H9 (cell line): ENCODE measurements at regions not wholly inside any gene's neighbourhood (a gene's known extent, or its start where the extent isn't known, plus 50 kb on each side); places are given as distances from the start of the nearest gene placed in this dataset.

Experiments
- DNase-seq: peaks from one replicate; pipeline ENCODE4 v3.0.0-alpha.2; 2017
- H2AFZ ChIP-seq: one replicate; pipeline ENCODE4 v1.6.1; 2013; ENCODE audit warnings: mild to moderate bottlenecking, low read length, control low read depth, moderate library complexity
- H2AK5ac ChIP-seq: 2 replicates; pipeline ENCODE4 v1.6.1; 2013; ENCODE audit warnings: low read length, control low read depth, mixed read lengths; ENCODE audit not compliant: insufficient read length
- H2BK120ac ChIP-seq: one replicate; pipeline ENCODE4 v1.6.1; 2013; ENCODE audit warnings: low read depth, mild to moderate bottlenecking, low read length, control low read depth, inconsistent platforms; ENCODE audit not compliant: poor library complexity, severe bottlenecking
- H2BK12ac ChIP-seq: 2 replicates; pipeline ENCODE4 v1.6.1; 2013; ENCODE audit warnings: low read length, control low read depth, mixed read lengths, low read depth; ENCODE audit not compliant: insufficient read length
- H2BK15ac ChIP-seq: 2 replicates; pipeline ENCODE4 v1.6.1; 2013; ENCODE audit warnings: low read depth, low read length, control low read depth
- H2BK20ac ChIP-seq: one replicate; pipeline ENCODE4 v1.6.1; 2013; ENCODE audit warnings: low read depth, mild to moderate bottlenecking, low read length, control low read depth, inconsistent platforms; ENCODE audit not compliant: poor library complexity, severe bottlenecking
- H2BK5ac ChIP-seq: 2 replicates; pipeline ENCODE4 v1.6.1; 2013; ENCODE audit warnings: low read length, control low read depth, mixed read lengths; ENCODE audit not compliant: insufficient read length
- H3K14ac ChIP-seq: 2 replicates; pipeline ENCODE4 v1.6.1; 2013; ENCODE audit warnings: low read length, control low read depth; ENCODE audit not compliant: insufficient read depth
- H3K18ac ChIP-seq: 2 replicates; pipeline ENCODE4 v1.6.1; 2013; ENCODE audit warnings: low read depth, mild to moderate bottlenecking, mixed read lengths, low read length, control low read depth; ENCODE audit not compliant: insufficient read length
- H3K23ac ChIP-seq: 2 replicates; pipeline ENCODE4 v1.6.1; 2013; ENCODE audit warnings: low read length, control low read depth, mixed read lengths, low read depth; ENCODE audit not compliant: insufficient read length
- H3K23me2 ChIP-seq: 2 replicates; pipeline ENCODE4 v1.6.1; 2013; ENCODE audit warnings: low read depth, mild to moderate bottlenecking, mixed read lengths, low read length, control low read depth; ENCODE audit not compliant: insufficient read length, poor library complexity, severe bottlenecking
- H3K27ac ChIP-seq: 2 replicates; pipeline ENCODE4 v1.5.1; 2013; ENCODE audit warnings: low read length, control low read depth, mixed read lengths, low read depth; ENCODE audit not compliant: insufficient read length
- H3K27me3 ChIP-seq: 2 replicates; pipeline ENCODE4 v1.6.1; 2013; ENCODE audit warnings: low read length, control low read depth, inconsistent platforms; ENCODE audit not compliant: insufficient read depth
- H3K4ac ChIP-seq: 2 replicates; pipeline ENCODE4 v1.6.1; 2013; ENCODE audit warnings: low read depth, mild to moderate bottlenecking, control low read depth, inconsistent platforms, low read length, moderate library complexity
- H3K4me1 ChIP-seq: 2 replicates; pipeline ENCODE4 v1.6.1; 2013; ENCODE audit warnings: low read length, control low read depth, inconsistent platforms; ENCODE audit not compliant: insufficient read depth
- H3K4me2 ChIP-seq: 2 replicates; pipeline ENCODE4 v1.6.1; 2013; ENCODE audit warnings: low read length, control low read depth, mixed read lengths; ENCODE audit not compliant: insufficient read length, insufficient read depth
- H3K56ac ChIP-seq: 2 replicates; pipeline ENCODE4 v1.6.1; 2013; ENCODE audit warnings: low read depth, mild to moderate bottlenecking, mixed read lengths, low read length, control low read depth; ENCODE audit not compliant: insufficient read length
- H3K79me1 ChIP-seq: 2 replicates; pipeline ENCODE4 v1.6.1; 2013; ENCODE audit warnings: low read depth, mild to moderate bottlenecking, moderate library complexity, low read length, control low read depth, inconsistent platforms; ENCODE audit not compliant: insufficient read depth, poor library complexity, severe bottlenecking
- H3K79me2 ChIP-seq: 2 replicates; pipeline ENCODE4 v1.6.1; 2013; ENCODE audit warnings: low read length, control low read depth, inconsistent platforms; ENCODE audit not compliant: insufficient read depth
- H3K9ac ChIP-seq: 2 replicates; pipeline ENCODE4 v1.6.1; 2013; ENCODE audit warnings: low read length, control low read depth, mixed read lengths; ENCODE audit not compliant: insufficient read length; ENCODE audit errors: extremely low read depth
- H3K9me3 ChIP-seq: one replicate; pipeline ENCODE4 v1.6.1; 2013; ENCODE audit warnings: low read depth, low read length, inconsistent platforms; ENCODE audit not compliant: control insufficient read depth
- H3T11ph ChIP-seq: one replicate; pipeline ENCODE4 v1.6.1; 2013; ENCODE audit warnings: mild to moderate bottlenecking, low read length, control low read depth, inconsistent platforms
- H4K20me1 ChIP-seq: one replicate; pipeline ENCODE4 v1.6.1; 2013; ENCODE audit not compliant: control insufficient read depth, insufficient read length, insufficient read depth
- H4K5ac ChIP-seq: 2 replicates; pipeline ENCODE4 v1.6.1; 2013; ENCODE audit warnings: low read depth, mild to moderate bottlenecking, mixed read lengths, low read length, control low read depth; ENCODE audit not compliant: insufficient read length
- H4K8ac ChIP-seq: replicated peaks from 2 replicates; pipeline ENCODE4 v1.6.1; 2013; ENCODE audit warnings: low read length, control low read depth, mixed read lengths, low read depth; ENCODE audit not compliant: insufficient read length
- H4K91ac ChIP-seq: 2 replicates; pipeline ENCODE4 v1.6.1; 2013; ENCODE audit warnings: low read depth, mild to moderate bottlenecking, moderate library complexity, mixed read lengths, low read length, control low read depth; ENCODE audit not compliant: insufficient read length
- H3K27ac Mint-ChIP-seq, 3 experiments: 2 replicates in 2 of 3; 3 replicates in 1 of 3; pipeline ENCODE4 v1.8.0; 2020 to 2021; ENCODE audit warnings: mixed read lengths in 3 of 3, mild to moderate bottlenecking in 1 of 3, moderate library complexity in 1 of 3
- H3K27me3 Mint-ChIP-seq: 2 replicates; pipeline ENCODE4 v1.8.0; 2021; ENCODE audit warnings: low read depth, mild to moderate bottlenecking, moderate library complexity, mixed read lengths
- H3K36me3 Mint-ChIP-seq, 3 experiments: 2 replicates in 2 of 3; 3 replicates in 1 of 3; pipeline ENCODE4 v1.8.0; 2020 to 2021; ENCODE audit warnings: low read depth in 3 of 3, mixed read lengths in 3 of 3; ENCODE audit not compliant: insufficient read depth in 1 of 3
- H3K4me1 Mint-ChIP-seq, 2 experiments: 2 replicates each; pipeline ENCODE4 v1.8.0; 2020; ENCODE audit warnings: mixed read lengths in 2 of 2
- H3K4me3 Mint-ChIP-seq, 2 experiments: 2 replicates in 1 of 2; 3 replicates in 1 of 2; pipeline ENCODE4 v1.8.0; 2020 to 2021; ENCODE audit warnings: mild to moderate bottlenecking in 2 of 2, mixed read lengths in 2 of 2, moderate library complexity in 1 of 2
- H3K9me3 Mint-ChIP-seq, 2 experiments: 2 replicates in 1 of 2; 3 replicates in 1 of 2; pipeline ENCODE4 v1.8.0; 2020; ENCODE audit warnings: mild to moderate bottlenecking in 2 of 2, mixed read lengths in 2 of 2, moderate library complexity in 1 of 2
- CTCF ChIP-seq: fragments of 200-600 bp; sonication (generic); conservative IDR thresholded peaks from 3 replicates; pipeline ENCODE4 v1.8.0; 2021; ENCODE audit warnings: antibody characterized with exemption, mild to moderate bottlenecking
- WGBS: extraction: QIAGEN DNeasy Blood & Tissue Kit; methylation state at CpG from one replicate; pipeline ENCODE4 v1.1.7; 2013; ENCODE audit warnings: missing lambda C conversion rate, low lambda C conversion rate, mixed read lengths; ENCODE audit not compliant: insufficient read length; ENCODE audit errors: extremely low coverage; 5-methylcytosine and 5-hydroxymethylcytosine counted together

GRCh38 chr3:35380196-35380595 is 259.1 kb upstream of the ARPP21 start:
- Histone ChIP-seq H2BK120ac (no peak overlapping the region), H3K27ac (no peak overlapping the region), H3K9ac (no peak overlapping the region), H4K20me1 (no peaks in the 10 kb centered on the region), H3K14ac (no peak overlapping the region), H3K9me3 (no peaks in the 10 kb centered on the region), H3T11ph (no peak overlapping the region), H2BK12ac (no peak overlapping the region), H3K18ac (no peak overlapping the region), H2AK5ac (no peak overlapping the region), H4K5ac (no peak overlapping the region), H3K79me1 (no peaks in the 10 kb centered on the region), H4K8ac (no peak overlapping the region), H2BK5ac (no peak overlapping the region), H3K23ac (no peak overlapping the region), H3K23me2 (no peaks in the 10 kb centered on the region), H3K4me1 (peaks cover 2% of the 10 kb centered on the region; the same call in 1 of the 2 replicates), H3K27me3 (no peaks in the 10 kb centered on the region), H2BK20ac (no peak overlapping the region), H3K56ac (no peak overlapping the region), H3K4ac (no peak overlapping the region), H4K91ac (no peak overlapping the region), H2AFZ (no peak overlapping the region), H2BK15ac (no peak overlapping the region), H3K4me2 (no peak overlapping the region), H3K79me2 (no peaks in the 10 kb centered on the region)
- no peak for DNase-seq
- Mint-ChIP-seq H3K4me3 (no peak overlapping the region), H3K36me3 (no peaks in the 10 kb centered on the region), H3K27ac (no peak overlapping the region), H3K9me3 (peaks cover 0 to 3% of the 10 kb centered on the region in 2 experiments; a peak in 1 of 5 replicates), H3K27me3 (no peaks in the 10 kb centered on the region), H3K4me1 (peaks cover 5 to 6% of the 10 kb centered on the region in 2 experiments)
- WGBS: no CpG with 5 or more reads among the region's 1 CpG
- TF ChIP-seq CTCF: no peak
